Activated T-cell treated with anti-CD3 and anti-CD28 coated beads, Interleukin-2, amount 50 U/mL, for 72 hours (primary cell): ENCODE measurements at regions not wholly inside any gene's neighbourhood (a gene's known extent, or its start where the extent isn't known, plus 50 kb on each side); places are given as distances from the start of the nearest gene placed in this dataset.
"Not testable (repeated sequence)": the region's sequence is repeated elsewhere in the genome, so short reads cannot be mapped to it uniquely, and the experiment has no call there.

Source experiments
- ATAC-seq, 2 donors: fragments of 150-1000 bp; cut with Tn5 transposase; replicated peaks in 1 of 2; 2 replicates each; pipeline ENCODE4 v1.10.0; 2021; ENCODE audit warnings: moderate library complexity in 2 of 2, mild to moderate bottlenecking in 1 of 2
- DNase-seq, 2 donors: peaks; one replicate each; pipeline ENCODE4 v3.0.0; 2021 to 2022; ENCODE audit warnings: mixed read lengths in 1 of 2
- H3K27ac Mint-ChIP-seq: one replicate; pipeline ENCODE4 v1.8.0; 2022; ENCODE audit warnings: mild to moderate bottlenecking, moderate library complexity, mixed read lengths
- H3K27me3 Mint-ChIP-seq: one replicate; pipeline ENCODE4 v1.8.0; 2022; ENCODE audit warnings: low read depth, mixed read lengths
- H3K36me3 Mint-ChIP-seq, 2 donors: one replicate each; pipeline ENCODE4 v1.8.0; 2022; ENCODE audit warnings: mixed read lengths in 2 of 2, mild to moderate bottlenecking in 1 of 2; ENCODE audit not compliant: insufficient read depth in 2 of 2
- H3K4me1 Mint-ChIP-seq: one replicate; pipeline ENCODE4 v1.8.0; 2022; ENCODE audit warnings: low read depth, mixed read lengths
- H3K4me3 Mint-ChIP-seq, 2 donors: one replicate each; pipeline ENCODE4 v1.8.0; 2022; ENCODE audit warnings: mild to moderate bottlenecking in 2 of 2, mixed read lengths in 2 of 2, moderate library complexity in 2 of 2
- H3K9me3 Mint-ChIP-seq, 2 donors: one replicate each; pipeline ENCODE4 v1.8.0; 2022; ENCODE audit warnings: mixed read lengths in 2 of 2

- H3K4me3 Mint-ChIP-seq: no peak overlapping the region
- DNase-seq (no peak), ATAC-seq (no peak)
- H3K27ac Mint-ChIP-seq: no peak overlapping the region
- H3K36me3 Mint-ChIP-seq: no peaks in the 10 kb centered on the region
- H3K9me3 Mint-ChIP-seq: peaks cover 2% of the 10 kb centered on the region in 2 donors
- H3K4me1 Mint-ChIP-seq: no peaks in the 10 kb centered on the region
- H3K27me3 Mint-ChIP-seq: no peaks in the 10 kb centered on the region
Measured at GRCh38 chr13:80065996-80066395, 274.9 kb downstream of the SPRY2 start.

- H3K36me3 Mint-ChIP-seq, H3K9me3 Mint-ChIP-seq, ATAC-seq, H3K4me3 Mint-ChIP-seq, H3K27me3 Mint-ChIP-seq, H3K4me1 Mint-ChIP-seq, H3K27ac Mint-ChIP-seq, DNase-seq: not testable (repeated sequence)
Measured at GRCh38 chr13:80062416-80062815, 278.5 kb downstream of the SPRY2 start.

GRCh38 chr13:80059789-80060188, 281.1 kb downstream of the SPRY2 start:
- no peaks in the 10 kb centered on the region for H3K4me1 Mint-ChIP-seq
- no peaks in the 10 kb centered on the region for H3K36me3 Mint-ChIP-seq
- H3K4me3 Mint-ChIP-seq: no peak overlapping the region
- no peak for DNase-seq
- no peaks in the 10 kb centered on the region for H3K27me3 Mint-ChIP-seq
- H3K27ac Mint-ChIP-seq: no peak overlapping the region
- peaks cover 0 to 2% of the 10 kb centered on the region in 2 donors for H3K9me3 Mint-ChIP-seq
- no peak for ATAC-seq

- ATAC-seq (no peak), DNase-seq (no peak)
- H3K4me3 Mint-ChIP-seq: no peak overlapping the region
- H3K27ac Mint-ChIP-seq: no peak overlapping the region
- H3K9me3 Mint-ChIP-seq: peaks cover 0 to 2% of the 10 kb centered on the region in 2 donors
- H3K27me3 Mint-ChIP-seq: no peaks in the 10 kb centered on the region
- H3K36me3 Mint-ChIP-seq: no peaks in the 10 kb centered on the region
- H3K4me1 Mint-ChIP-seq: no peaks in the 10 kb centered on the region
Measured at GRCh38 chr13:80058626-80059025, 282.3 kb downstream of the SPRY2 start.

GRCh38 chr13:80055847-80056246, 285.1 kb downstream of the SPRY2 start:
- Mint-ChIP-seq H3K4me3 (no peak overlapping the region), H3K4me1 (no peaks in the 10 kb centered on the region), H3K36me3 (no peaks in the 10 kb centered on the region), H3K27ac (no peak overlapping the region), H3K27me3 (peaks cover 6% of the 10 kb centered on the region), H3K9me3 (no peaks in the 10 kb centered on the region)
- no peak for ATAC-seq
- no peak for DNase-seq

GRCh38 chr13:80054806-80055205, 286.1 kb downstream of the SPRY2 start:
- Mint-ChIP-seq H3K4me1 (peaks cover 4% of the 10 kb centered on the region), H3K36me3 (no peaks in the 10 kb centered on the region)
- peak in 1 of 2 donors; percentile 44 for ATAC-seq

GRCh38 chr13:80052286-80052685, 288.6 kb downstream of the SPRY2 start:
- H3K27me3 Mint-ChIP-seq: peaks cover 6% of the 10 kb centered on the region
- H3K4me1 Mint-ChIP-seq: peaks cover 16% of the 10 kb centered on the region
- DNase-seq (no peak), ATAC-seq (no peak)
- no peaks in the 10 kb centered on the region for H3K9me3 Mint-ChIP-seq
- no peaks in the 10 kb centered on the region for H3K36me3 Mint-ChIP-seq
- H3K4me3 Mint-ChIP-seq: no peak overlapping the region
- H3K27ac Mint-ChIP-seq: no peak overlapping the region

More at GRCh38 chr13:80054806-80055205, 286.1 kb downstream of the SPRY2 start:
- no peak overlapping the region for H3K27ac Mint-ChIP-seq
- DNase-seq: no peak
- no peak overlapping the region for H3K4me3 Mint-ChIP-seq
- no peaks in the 10 kb centered on the region for H3K9me3 Mint-ChIP-seq
- H3K27me3 Mint-ChIP-seq: peaks cover 6% of the 10 kb centered on the region

- no peaks in the 10 kb centered on the region for H3K9me3 Mint-ChIP-seq
- ATAC-seq: no peak
- DNase-seq: no peak
- H3K36me3 Mint-ChIP-seq: no peaks in the 10 kb centered on the region
- H3K27ac Mint-ChIP-seq: no peak overlapping the region
- peaks cover 16% of the 10 kb centered on the region for H3K4me1 Mint-ChIP-seq
- no peak overlapping the region for H3K4me3 Mint-ChIP-seq
- H3K27me3 Mint-ChIP-seq: peaks cover 6% of the 10 kb centered on the region
Measured at GRCh38 chr13:80050252-80050651, 290.7 kb downstream of the SPRY2 start.

- Mint-ChIP-seq H3K27me3 (peaks cover 6% of the 10 kb centered on the region), H3K9me3 (no peaks in the 10 kb centered on the region), H3K36me3 (no peaks in the 10 kb centered on the region), H3K27ac (no peak overlapping the region), H3K4me3 (peak overlapping the region; percentile 26 to 36), H3K4me1 (peaks cover 16% of the 10 kb centered on the region)
- DNase-seq (peak; percentile 46 to 64), ATAC-seq (peak; percentile 95 to 97)
Measured at GRCh38 chr13:80048802-80049201, 292.1 kb downstream of the SPRY2 start.

GRCh38 chr13:80048030-80048429, 292.9 kb downstream of the SPRY2 start:
- ATAC-seq: no peak
- no peaks in the 10 kb centered on the region for H3K36me3 Mint-ChIP-seq
- H3K4me1 Mint-ChIP-seq: peaks cover 16% of the 10 kb centered on the region
- H3K27me3 Mint-ChIP-seq: peaks cover 6% of the 10 kb centered on the region
- H3K9me3 Mint-ChIP-seq: no peaks in the 10 kb centered on the region
- no peak overlapping the region for H3K4me3 Mint-ChIP-seq
- H3K27ac Mint-ChIP-seq: peak overlapping the region; percentile 66
- no peak for DNase-seq

GRCh38 chr13:80047406-80047805, 293.5 kb downstream of the SPRY2 start:
- Mint-ChIP-seq H3K27me3 (peaks cover 6% of the 10 kb centered on the region), H3K4me3 (no peak overlapping the region), H3K9me3 (no peaks in the 10 kb centered on the region), H3K4me1 (peaks cover 16% of the 10 kb centered on the region), H3K27ac (peak overlapping the region; percentile 66), H3K36me3 (no peaks in the 10 kb centered on the region)
- no peak for ATAC-seq
- DNase-seq: no peak

- ATAC-seq (no peak), DNase-seq (no peak)
- H3K4me1 Mint-ChIP-seq: no peaks in the 10 kb centered on the region
- H3K27ac Mint-ChIP-seq: no peak overlapping the region
- H3K36me3 Mint-ChIP-seq: no peaks in the 10 kb centered on the region
- H3K4me3 Mint-ChIP-seq: no peak overlapping the region
- no peaks in the 10 kb centered on the region for H3K27me3 Mint-ChIP-seq
- no peaks in the 10 kb centered on the region for H3K9me3 Mint-ChIP-seq
Measured at GRCh38 chr13:80040981-80041317, 300.0 kb downstream of the SPRY2 start.

- DNase-seq (no peak), ATAC-seq (no peak)
- H3K27ac Mint-ChIP-seq: no peak overlapping the region
- H3K4me1 Mint-ChIP-seq: no peaks in the 10 kb centered on the region
- H3K36me3 Mint-ChIP-seq: no peaks in the 10 kb centered on the region
- no peaks in the 10 kb centered on the region for H3K9me3 Mint-ChIP-seq
- no peak overlapping the region for H3K4me3 Mint-ChIP-seq
- no peaks in the 10 kb centered on the region for H3K27me3 Mint-ChIP-seq
Measured at GRCh38 chr13:80040196-80040980, 300.5 kb downstream of the SPRY2 start.

- Mint-ChIP-seq H3K27ac (no peak overlapping the region), H3K27me3 (no peaks in the 10 kb centered on the region), H3K36me3 (no peaks in the 10 kb centered on the region), H3K4me3 (no peak overlapping the region), H3K9me3 (no peaks in the 10 kb centered on the region), H3K4me1 (no peaks in the 10 kb centered on the region)
- ATAC-seq (no peak), DNase-seq (no peak)
Measured at GRCh38 chr13:80039000-80039399, 301.9 kb downstream of the SPRY2 start.
